ENCODE measurements at regions not wholly inside any gene's neighbourhood (a gene's known extent, or its start where the extent isn't known, plus 50 kb on each side); places are given as distances from the start of the nearest gene placed in this dataset.

DNA sequence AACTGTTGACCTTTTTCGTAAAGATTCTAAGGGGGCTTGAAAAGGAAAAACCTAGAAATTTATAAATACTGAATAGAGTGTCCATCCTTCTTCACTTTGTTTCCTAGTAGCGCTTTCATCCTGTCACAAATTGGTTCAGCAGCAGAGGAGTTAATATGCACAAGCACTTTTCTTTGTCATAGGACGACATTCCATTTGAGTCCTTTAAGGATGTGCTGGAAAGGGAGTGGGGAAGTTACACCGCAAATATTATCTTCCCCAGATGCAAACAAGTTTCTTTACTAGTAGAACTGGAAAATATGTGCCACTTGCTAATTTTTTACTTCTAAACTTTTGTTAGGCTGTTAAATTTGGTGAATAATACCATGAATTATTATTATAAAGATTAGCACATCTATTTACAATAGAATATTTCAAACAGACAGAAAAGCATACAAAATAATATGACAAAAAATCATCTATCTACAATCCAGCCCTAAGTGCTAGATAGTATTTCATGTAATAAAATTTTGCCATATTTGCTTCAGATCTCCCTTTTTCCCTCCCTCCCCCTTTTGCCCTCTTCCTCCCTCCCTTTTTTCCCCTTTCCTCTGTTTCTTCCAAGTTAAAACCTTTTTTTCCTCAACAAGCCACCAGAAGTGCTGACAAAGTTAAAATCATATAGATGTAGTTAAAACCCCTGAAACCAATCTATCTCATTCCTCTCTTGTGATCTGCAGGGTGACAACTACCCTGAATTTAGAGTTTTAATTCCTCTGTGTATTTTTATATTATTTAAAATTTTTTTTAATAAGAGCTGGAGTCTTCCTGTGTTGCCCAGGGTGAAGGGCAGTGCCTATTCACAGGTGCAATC is 50.5 kb upstream of the MAP4K3 start:
- intact Hi-C loops (cut with DNase I): no loop called here
- no peaks in the 10 kb centered on the region for H3K36me3 ChIP-seq
- H3K4me1 ChIP-seq: no peaks in the 10 kb centered on the region
- TF ChIP-seq, protein P1, sequence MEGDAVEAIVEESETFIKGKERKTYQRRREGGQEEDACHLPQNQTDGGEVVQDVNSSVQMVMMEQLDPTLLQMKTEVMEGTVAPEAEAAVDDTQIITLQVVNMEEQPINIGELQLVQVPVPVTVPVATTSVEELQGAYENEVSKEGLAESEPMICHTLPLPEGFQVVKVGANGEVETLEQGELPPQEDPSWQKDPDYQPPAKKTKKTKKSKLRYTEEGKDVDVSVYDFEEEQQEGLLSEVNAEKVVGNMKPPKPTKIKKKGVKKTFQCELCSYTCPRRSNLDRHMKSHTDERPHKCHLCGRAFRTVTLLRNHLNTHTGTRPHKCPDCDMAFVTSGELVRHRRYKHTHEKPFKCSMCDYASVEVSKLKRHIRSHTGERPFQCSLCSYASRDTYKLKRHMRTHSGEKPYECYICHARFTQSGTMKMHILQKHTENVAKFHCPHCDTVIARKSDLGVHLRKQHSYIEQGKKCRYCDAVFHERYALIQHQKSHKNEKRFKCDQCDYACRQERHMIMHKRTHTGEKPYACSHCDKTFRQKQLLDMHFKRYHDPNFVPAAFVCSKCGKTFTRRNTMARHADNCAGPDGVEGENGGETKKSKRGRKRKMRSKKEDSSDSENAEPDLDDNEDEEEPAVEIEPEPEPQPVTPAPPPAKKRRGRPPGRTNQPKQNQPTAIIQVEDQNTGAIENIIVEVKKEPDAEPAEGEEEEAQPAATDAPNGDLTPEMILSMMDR (IDR thresholded peaks at IDR 0.05): no peak
- no peaks in the 10 kb centered on the region for H3K9me3 ChIP-seq
- no peak for DNase-seq (ENCODE audit: low spot score in 2 of 2)
- H3K27ac ChIP-seq: no peak overlapping the region
- no peak overlapping the region for H3K4me3 ChIP-seq
- no peaks in the 10 kb centered on the region for H3K27me3 ChIP-seq

DNA sequence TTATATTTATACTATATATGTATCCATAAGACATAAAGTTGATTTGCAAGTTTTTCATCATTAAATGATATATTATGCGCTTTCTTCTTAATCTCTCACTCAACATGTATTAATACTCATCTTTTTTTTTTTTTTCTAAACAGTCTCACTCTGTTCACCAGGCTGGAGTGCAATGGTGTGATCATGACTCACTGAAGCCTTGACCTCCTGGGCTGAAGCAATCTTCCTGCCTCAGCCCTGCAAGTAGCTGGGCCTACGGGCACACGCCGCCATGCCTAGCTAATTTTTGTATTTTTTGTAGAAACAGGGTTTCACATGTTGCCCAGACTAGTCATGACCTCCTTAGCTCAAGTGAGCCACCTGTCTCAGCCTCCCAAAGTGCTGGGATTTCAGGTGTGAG is 51.4 kb upstream of the MAP4K3 start:
- no peak overlapping the region for H3K4me3 ChIP-seq
- H3K36me3 ChIP-seq: no peaks in the 10 kb centered on the region
- no peak for DNase-seq (ENCODE audit: low spot score in 2 of 2)
- intact Hi-C loops (cut with DNase I): no loop called here
- no peaks in the 10 kb centered on the region for H3K9me3 ChIP-seq
- no peaks in the 10 kb centered on the region for H3K27me3 ChIP-seq
- no peak overlapping the region for H3K27ac ChIP-seq
- TF ChIP-seq, protein P1 (IDR thresholded peaks at IDR 0.05): no peak
- no peaks in the 10 kb centered on the region for H3K4me1 ChIP-seq

DNA sequence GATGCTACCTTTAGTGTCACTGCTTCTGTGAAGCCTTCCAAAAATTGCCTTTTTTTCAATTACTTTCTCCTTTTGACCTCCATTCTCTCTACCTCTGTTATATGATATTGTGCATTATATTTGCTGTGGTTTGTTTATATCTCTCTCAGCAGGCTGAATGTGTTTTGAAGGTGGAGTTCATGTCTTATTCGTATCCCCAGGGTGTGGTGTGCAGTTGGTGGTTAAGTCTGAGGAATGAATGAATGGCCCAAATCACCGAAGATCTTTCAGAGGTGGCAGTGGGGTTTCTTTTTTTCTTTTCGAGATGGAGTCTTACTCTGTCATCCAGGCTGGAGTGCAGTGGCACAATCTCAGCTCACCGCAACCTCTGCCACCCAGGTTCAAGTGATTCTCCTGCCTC is 53.5 kb upstream of the MAP4K3 start:
- Histone ChIP-seq H3K9me3 (no peaks in the 10 kb centered on the region), H3K36me3 (no peaks in the 10 kb centered on the region), H3K4me1 (no peaks in the 10 kb centered on the region), H3K27ac (no peak overlapping the region), H3K27me3 (no peaks in the 10 kb centered on the region), H3K4me3 (no peak overlapping the region)
- intact Hi-C loops (cut with DNase I): no loop called here
- no peak for DNase-seq (ENCODE audit: low spot score in 2 of 2)
- TF ChIP-seq, protein P1 (IDR thresholded peaks at IDR 0.05): no peak

DNA sequence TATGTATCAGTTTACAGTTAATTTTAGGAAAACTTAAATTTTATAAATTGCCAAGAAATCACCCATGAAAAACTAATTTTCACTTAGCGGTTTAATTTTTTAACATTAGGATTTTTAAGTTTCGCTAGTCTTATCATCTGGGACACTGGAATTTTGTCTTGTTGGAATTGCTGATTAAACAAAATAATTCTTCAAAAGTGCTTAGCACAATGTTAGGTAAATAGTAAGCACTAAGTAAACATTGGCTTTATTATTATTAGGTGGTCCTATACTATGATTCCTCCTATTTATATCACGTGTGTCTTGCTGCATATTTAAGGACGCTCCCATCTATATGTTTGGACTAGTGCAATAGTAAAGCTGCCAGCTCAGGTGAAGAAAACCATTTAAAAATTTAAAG is 54.6 kb upstream of the MAP4K3 start:
- Histone ChIP-seq H3K9me3 (no peaks in the 10 kb centered on the region), H3K27me3 (no peaks in the 10 kb centered on the region), H3K4me3 (no peak overlapping the region), H3K36me3 (no peaks in the 10 kb centered on the region), H3K27ac (no peak overlapping the region), H3K4me1 (no peaks in the 10 kb centered on the region)
- intact Hi-C loops (cut with DNase I): no loop called here
- no peak for DNase-seq (ENCODE audit: low spot score in 2 of 2)
- TF ChIP-seq, protein P1 (IDR thresholded peaks at IDR 0.05): no peak

DNA sequence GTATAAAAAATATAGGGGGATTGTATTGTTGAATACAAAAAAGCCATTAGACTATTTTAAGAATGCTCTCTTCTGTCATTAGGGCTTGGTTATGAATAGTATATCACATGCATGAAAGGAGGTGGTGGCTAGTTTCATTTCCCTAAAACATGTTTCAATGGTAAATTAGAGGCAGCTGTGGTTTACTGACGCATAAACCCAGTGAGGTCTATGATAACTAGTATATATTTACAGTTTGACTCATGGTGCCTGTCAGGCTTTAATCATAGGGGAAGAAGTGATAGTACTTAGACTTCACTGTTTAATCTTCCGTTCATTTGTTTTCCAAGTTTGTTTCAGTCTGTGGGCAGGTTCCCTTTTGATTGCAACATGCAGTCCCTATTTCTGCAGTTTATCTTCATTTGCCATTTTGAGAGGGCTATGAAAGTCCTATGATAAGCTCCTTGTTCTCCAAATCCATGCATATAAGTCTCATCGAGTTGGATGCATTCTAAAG is 55.1 kb upstream of the MAP4K3 start:
- Histone ChIP-seq H3K4me1 (no peaks in the 10 kb centered on the region), H3K9me3 (no peaks in the 10 kb centered on the region), H3K4me3 (no peak overlapping the region), H3K27me3 (no peaks in the 10 kb centered on the region), H3K27ac (no peak overlapping the region), H3K36me3 (no peaks in the 10 kb centered on the region)
- no peak for DNase-seq (ENCODE audit: low spot score in 2 of 2)
- TF ChIP-seq, protein P1 (IDR thresholded peaks at IDR 0.05): no peak
- intact Hi-C loops (cut with DNase I): no loop called here

All from ascending aorta (tissue), 2 donors.